HCT116 (cell line): ENCODE measurements at regions not wholly inside any gene's neighbourhood (a gene's known extent, or its start where the extent isn't known, plus 50 kb on each side); places are given as distances from the start of the nearest gene placed in this dataset.

ENCODE experiments used
- ATAC-seq: fragments of 200-7000 bp; cut with Tn5 transposase; 2 replicates; pipeline ENCODE4 v1.9.1; 2020; ENCODE audit warnings: mild to moderate bottlenecking, moderate library complexity
- BruUV-seq: library from RNA; stranded (reverse); fragments of 400-500 nt; replicated peaks from 2 replicates; lab custom pipeline; 2021; lab: Mats Ljungman, UMichigan
- CTCF ChIA-PET: fragments of 300-600 bp; sonication (Branson Sonifier 250); formaldehyde crosslinking; loops from one replicate; lab custom pipeline; 2021; ENCODE audit warnings: antibody characterized with exemption; lab: Charles Lee
- POLR2A ChIA-PET: fragments of 300-600, 350-600 bp; sonication (Branson Sonifier 250); formaldehyde crosslinking; loops from one replicate; lab custom pipeline; 2021; ENCODE audit warnings: antibody characterized with exemption; lab: Charles Lee
- RAD21 ChIA-PET, 2 experiments: fragments of 300-600 bp; sonication (Branson Sonifier 250); formaldehyde crosslinking; loops; one replicate each; lab custom pipeline; 2023; ENCODE audit warnings: low total read pairs in 2 of 2; ENCODE audit not compliant: uncharacterized antibody in 2 of 2, unreplicated experiment in 2 of 2, low non-redundant PET in 1 of 2; lab: Charles Lee
- DNase-seq: peaks from one replicate; pipeline ENCODE4 v3.0.0-alpha.2; 2010; ENCODE audit warnings: low read depth, low spot score
- H2AFZ ChIP-seq: fragments of 200-600 bp; shearing (Covaris generic), sonication (generic); 2 replicates; pipeline ENCODE4 v1.6.1; 2017; ENCODE audit warnings: low read depth, mixed run types, mixed read lengths, antibody characterized with exemption, low read length; ENCODE audit not compliant: poor library complexity, severe bottlenecking
- H3K27ac ChIP-seq: 2 replicates; pipeline ENCODE4 v1.5.1; 2012; ENCODE audit warnings: low read depth, low read length
- H3K27me3 ChIP-seq: fragments of 200-600 bp; sonication (generic); 2 replicates; pipeline ENCODE4 v1.6.1; 2016; ENCODE audit warnings: mixed run types, low read length, mixed read lengths; ENCODE audit not compliant: insufficient read depth
- H3K36me3 ChIP-seq, 2 experiments: fragments of 200-500 bp in 1 of 2; fragments of 200-600 bp in 1 of 2; sonication (Bioruptor generic) in 1 of 2; sonication (generic) in 1 of 2; 2 replicates each; pipeline versions ENCODE4 v1.5.1 to v1.6.1; 2014 to 2016; ENCODE audit warnings: low read length in 2 of 2, inconsistent platforms in 1 of 2, mixed read lengths in 1 of 2, mixed run types in 1 of 2; ENCODE audit not compliant: insufficient read depth in 2 of 2, control insufficient read depth in 1 of 2
- H3K4me1 ChIP-seq, 2 experiments: fragments of 200-600 bp in 1 of 2; sonication (generic) in 1 of 2; 2 replicates each; pipeline versions ENCODE4 v1.5.1 to v1.6.1; 2012 to 2017; ENCODE audit warnings: low read length in 2 of 2, inconsistent platforms in 1 of 2, mild to moderate bottlenecking in 1 of 2, mixed read lengths in 1 of 2, mixed run types in 1 of 2, moderate library complexity in 1 of 2; ENCODE audit not compliant: insufficient read depth in 2 of 2, control insufficient read depth in 1 of 2
- H3K4me2 ChIP-seq: fragments of 200-600 bp; sonication (generic); 2 replicates; pipeline ENCODE4 v1.6.1; 2017; ENCODE audit warnings: mixed run types, low read length, mixed read lengths
- H3K4me3 ChIP-seq, 2 experiments: fragments of 200-600 bp in 1 of 2; sonication (generic) in 1 of 2; replicated peaks in 1 of 2; 2 replicates each; pipeline ENCODE4 v1.5.1; 2011 to 2016; ENCODE audit warnings: low read length in 2 of 2, control low read depth in 1 of 2, low read depth in 1 of 2, mild to moderate bottlenecking in 1 of 2, mixed read lengths in 1 of 2, mixed run types in 1 of 2
- H3K79me2 ChIP-seq: fragments of 200-600 bp; sonication (generic); 2 replicates; pipeline ENCODE4 v1.6.1; 2017; ENCODE audit warnings: mild to moderate bottlenecking, mixed run types, low read length, moderate library complexity, mixed read lengths; ENCODE audit not compliant: insufficient read depth
- H3K9ac ChIP-seq: fragments of 200-600 bp; sonication (generic); 2 replicates; pipeline ENCODE4 v1.6.1; 2016; ENCODE audit warnings: low read length, mixed read lengths
- H3K9me2 ChIP-seq: fragments of 200-600 bp; sonication (generic), shearing (Covaris generic); 2 replicates; pipeline ENCODE4 v1.6.1; 2017; ENCODE audit warnings: mixed run types, mild to moderate bottlenecking, moderate library complexity; ENCODE audit not compliant: insufficient read depth
- H3K9me3 ChIP-seq, 2 experiments: fragments of 200-500 bp in 1 of 2; fragments of 200-600 bp in 1 of 2; sonication (Bioruptor generic) in 1 of 2; sonication (generic) in 1 of 2; 2 replicates each; pipeline ENCODE4 v1.6.1; 2014 to 2017; ENCODE audit warnings: low read length in 2 of 2, mixed read lengths in 2 of 2, inconsistent platforms in 1 of 2, low read depth in 1 of 2, mild to moderate bottlenecking in 1 of 2, mixed run types in 1 of 2, moderate library complexity in 1 of 2; ENCODE audit not compliant: control insufficient read depth in 1 of 2, insufficient read depth in 1 of 2
- H4K20me1 ChIP-seq: fragments of 200-600 bp; sonication (generic), shearing (Covaris generic); 2 replicates; pipeline ENCODE4 v1.6.1; 2017; ENCODE audit warnings: mixed run types, mild to moderate bottlenecking, moderate library complexity; ENCODE audit not compliant: insufficient read depth
- FOSL1 ChIP-seq: IDR thresholded peaks from 2 replicates; pipeline ENCODE4 v1.6.1; 2012; ENCODE audit warnings: low read depth
- MAX ChIP-seq: IDR thresholded peaks from 2 replicates; pipeline ENCODE4 v1.6.1; 2012
- POLR2AphosphoS5 ChIP-seq: IDR thresholded peaks from 2 replicates; pipeline ENCODE4 v1.6.1; 2011; ENCODE audit warnings: mild to moderate bottlenecking, low read depth, low read length, moderate library complexity
- RAD21 ChIP-seq: IDR thresholded peaks from 2 replicates; pipeline ENCODE4 v1.6.1; 2012; ENCODE audit warnings: low read depth, mild to moderate bottlenecking
- TCF7L2 ChIP-seq: IDR thresholded peaks from 2 replicates; pipeline ENCODE4 v1.7.0; 2011; ENCODE audit warnings: borderline replicate concordance, inconsistent platforms; ENCODE audit not compliant: insufficient read depth, insufficient read length; ENCODE audit errors: extremely low read depth
- intact Hi-C: fragments of 100-400 bp; cut with micrococcal nuclease; formaldehyde crosslinking; loops from 2 replicates; pipeline ENCODE4 v1.10.0; 2022
- TF ChIP-seq, protein P1 (sequence below): IDR thresholded peaks from 2 replicates; pipeline ENCODE4 v1.6.1; 2012; ENCODE audit warnings: low read depth
- TF ChIP-seq, protein P2 (sequence below): IDR thresholded peaks from 2 replicates; pipeline ENCODE4 v1.6.1; 2011; ENCODE audit warnings: mild to moderate bottlenecking, low read length, moderate library complexity; ENCODE audit not compliant: insufficient replicate concordance; ENCODE audit errors: extremely low read depth

- H3K27me3 ChIP-seq = no peaks in the 10 kb centered on the region
- no TSS peak for BruUV-seq
- no peak overlapping the region for H3K4me2 ChIP-seq
- H3K4me3 ChIP-seq = no peak overlapping the region
- no peak overlapping the region for H2AFZ ChIP-seq
- ChIA-PET POLR2A (no interaction called here), CTCF (interaction anchor here (1.3 kb wide), 1 partner anchor 25 kb away, joined by 3 read pairs; no protein-coding TSS in a partner anchor), RAD21 (no interaction called here)
- intact Hi-C loops = no loop called here
- no peak overlapping the region for H3K27ac ChIP-seq
- H3K9ac ChIP-seq = no peak overlapping the region
- H3K9me2 ChIP-seq = no peaks in the 10 kb centered on the region
- H3K79me2 ChIP-seq = no peaks in the 10 kb centered on the region
- H4K20me1 ChIP-seq = no peaks in the 10 kb centered on the region
- no peaks in the 10 kb centered on the region for H3K9me3 ChIP-seq
- TF ChIP-seq MAX (no peak), RAD21 (no peak)
- no peak for DNase-seq
- ATAC-seq = no peak
- H3K36me3 ChIP-seq = no peaks in the 10 kb centered on the region
- H3K4me1 ChIP-seq = peaks cover 4 to 10% of the 10 kb centered on the region in 2 experiments
Observed at GRCh38 chr4:89665662-89666061, 171.3 kb downstream of the SNCA start.

DNA sequence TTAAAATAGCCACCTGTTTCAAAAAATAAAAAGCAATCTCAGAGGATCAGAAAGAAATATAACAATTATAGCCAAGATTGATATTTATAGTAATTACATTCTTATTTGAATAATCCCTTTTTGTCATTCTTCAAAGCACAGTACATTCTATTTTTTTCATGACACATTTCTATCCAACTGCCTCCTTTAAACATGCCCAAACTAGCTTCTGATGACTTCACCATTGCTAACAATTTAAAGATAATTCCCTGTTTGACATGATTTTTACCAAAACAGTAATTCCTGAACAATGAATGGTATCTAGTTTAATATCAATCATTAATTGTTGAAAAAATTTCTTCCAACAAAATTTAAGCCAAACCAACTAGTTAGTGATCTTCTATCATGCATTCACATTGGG, 172.4 kb downstream of the SNCA start:
- Histone ChIP-seq H3K9me2 (no peaks in the 10 kb centered on the region), H3K4me2 (no peak overlapping the region), H2AFZ (no peak overlapping the region), H3K27me3 (no peaks in the 10 kb centered on the region), H3K4me1 (peaks cover 4 to 10% of the 10 kb centered on the region in 2 experiments), H3K9me3 (no peaks in the 10 kb centered on the region), H3K27ac (no peak overlapping the region), H3K9ac (no peak overlapping the region)
- POLR2A ChIA-PET = no interaction called here
- RAD21 ChIA-PET = no interaction called here
- no peak for DNase-seq
- TF ChIP-seq POLR2AphosphoS5 (no peak), FOSL1 (no peak), RAD21 (no peak), MAX (no peak), TCF7L2 (no peak)
- TF ChIP-seq, protein P1, sequence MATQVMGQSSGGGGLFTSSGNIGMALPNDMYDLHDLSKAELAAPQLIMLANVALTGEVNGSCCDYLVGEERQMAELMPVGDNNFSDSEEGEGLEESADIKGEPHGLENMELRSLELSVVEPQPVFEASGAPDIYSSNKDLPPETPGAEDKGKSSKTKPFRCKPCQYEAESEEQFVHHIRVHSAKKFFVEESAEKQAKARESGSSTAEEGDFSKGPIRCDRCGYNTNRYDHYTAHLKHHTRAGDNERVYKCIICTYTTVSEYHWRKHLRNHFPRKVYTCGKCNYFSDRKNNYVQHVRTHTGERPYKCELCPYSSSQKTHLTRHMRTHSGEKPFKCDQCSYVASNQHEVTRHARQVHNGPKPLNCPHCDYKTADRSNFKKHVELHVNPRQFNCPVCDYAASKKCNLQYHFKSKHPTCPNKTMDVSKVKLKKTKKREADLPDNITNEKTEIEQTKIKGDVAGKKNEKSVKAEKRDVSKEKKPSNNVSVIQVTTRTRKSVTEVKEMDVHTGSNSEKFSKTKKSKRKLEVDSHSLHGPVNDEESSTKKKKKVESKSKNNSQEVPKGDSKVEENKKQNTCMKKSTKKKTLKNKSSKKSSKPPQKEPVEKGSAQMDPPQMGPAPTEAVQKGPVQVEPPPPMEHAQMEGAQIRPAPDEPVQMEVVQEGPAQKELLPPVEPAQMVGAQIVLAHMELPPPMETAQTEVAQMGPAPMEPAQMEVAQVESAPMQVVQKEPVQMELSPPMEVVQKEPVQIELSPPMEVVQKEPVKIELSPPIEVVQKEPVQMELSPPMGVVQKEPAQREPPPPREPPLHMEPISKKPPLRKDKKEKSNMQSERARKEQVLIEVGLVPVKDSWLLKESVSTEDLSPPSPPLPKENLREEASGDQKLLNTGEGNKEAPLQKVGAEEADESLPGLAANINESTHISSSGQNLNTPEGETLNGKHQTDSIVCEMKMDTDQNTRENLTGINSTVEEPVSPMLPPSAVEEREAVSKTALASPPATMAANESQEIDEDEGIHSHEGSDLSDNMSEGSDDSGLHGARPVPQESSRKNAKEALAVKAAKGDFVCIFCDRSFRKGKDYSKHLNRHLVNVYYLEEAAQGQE = no peak
- TF ChIP-seq, protein P2, sequence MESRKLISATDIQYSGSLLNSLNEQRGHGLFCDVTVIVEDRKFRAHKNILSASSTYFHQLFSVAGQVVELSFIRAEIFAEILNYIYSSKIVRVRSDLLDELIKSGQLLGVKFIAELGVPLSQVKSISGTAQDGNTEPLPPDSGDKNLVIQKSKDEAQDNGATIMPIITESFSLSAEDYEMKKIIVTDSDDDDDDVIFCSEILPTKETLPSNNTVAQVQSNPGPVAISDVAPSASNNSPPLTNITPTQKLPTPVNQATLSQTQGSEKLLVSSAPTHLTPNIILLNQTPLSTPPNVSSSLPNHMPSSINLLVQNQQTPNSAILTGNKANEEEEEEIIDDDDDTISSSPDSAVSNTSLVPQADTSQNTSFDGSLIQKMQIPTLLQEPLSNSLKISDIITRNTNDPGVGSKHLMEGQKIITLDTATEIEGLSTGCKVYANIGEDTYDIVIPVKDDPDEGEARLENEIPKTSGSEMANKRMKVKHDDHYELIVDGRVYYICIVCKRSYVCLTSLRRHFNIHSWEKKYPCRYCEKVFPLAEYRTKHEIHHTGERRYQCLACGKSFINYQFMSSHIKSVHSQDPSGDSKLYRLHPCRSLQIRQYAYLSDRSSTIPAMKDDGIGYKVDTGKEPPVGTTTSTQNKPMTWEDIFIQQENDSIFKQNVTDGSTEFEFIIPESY = no peak
- TF ChIP-seq, all 23 proteins: peak for 0
- Histone ChIP-seq H3K4me3 (no peak overlapping the region), H3K36me3 (no peaks in the 10 kb centered on the region), H3K79me2 (no peaks in the 10 kb centered on the region), H4K20me1 (no peaks in the 10 kb centered on the region)
- BruUV-seq = no TSS peak
- no peak for ATAC-seq
- intact Hi-C loops = no loop called here
- CTCF ChIA-PET = interaction anchor here (1.0 kb wide), 1 partner anchor 205 kb away, joined by 3 read pairs; no protein-coding TSS in a partner anchor
